ENCODE measurements at regions not wholly inside any gene's neighbourhood (a gene's known extent, or its start where the extent isn't known, plus 50 kb on each side); places are given as distances from the start of the nearest gene placed in this dataset.

- TF ChIP-seq POLR2A (IDR thresholded peaks at IDR 0.05; ENCODE audit: low read length) (no peak), GATA1 (IDR thresholded peaks at IDR 0.05; ENCODE audit: low read depth, low read length) (no peak)
Measured at GRCh38 chr1:88462488-88463261, 221.4 kb upstream of the PKN2 start.

Data from erythroblast (primary cell).